Hepatocyte (in vitro differentiated cells): ENCODE measurements at regions not wholly inside any gene's neighbourhood (a gene's known extent, or its start where the extent isn't known, plus 50 kb on each side); places are given as distances from the start of the nearest gene placed in this dataset.
"Not testable (repeated sequence)": the region's sequence is repeated elsewhere in the genome, so short reads cannot be mapped to it uniquely, and the experiment has no call there.

Experiments
- DNase-seq: peaks from one replicate; pipeline ENCODE4 v3.0.0-alpha.2; 2016; ENCODE audit warnings: low spot score
- H2AFZ ChIP-seq: fragments of 200-600 bp; sonication (generic); 2 replicates; pipeline ENCODE4 v1.6.0; 2016; ENCODE audit warnings: antibody characterized with exemption, mild to moderate bottlenecking
- H3K27ac ChIP-seq: fragments of 200-600 bp; sonication (generic); 2 replicates; pipeline ENCODE4 v1.5.1; 2016; ENCODE audit warnings: mild to moderate bottlenecking
- H3K27me3 ChIP-seq: fragments of 200-600 bp; sonication (generic); 2 replicates; pipeline ENCODE4 v1.6.1; 2016
- H3K36me3 ChIP-seq: fragments of 200-600 bp; sonication (generic); replicated peaks from 2 replicates; pipeline ENCODE4 v1.5.1; 2016; ENCODE audit warnings: low read depth; ENCODE audit not compliant: insufficient read depth
- H3K4me1 ChIP-seq: fragments of 200-600 bp; sonication (generic); 2 replicates; pipeline ENCODE4 v1.5.1; 2016; ENCODE audit warnings: mild to moderate bottlenecking, moderate library complexity; ENCODE audit not compliant: insufficient read depth
- H3K4me2 ChIP-seq: fragments of 200-600 bp; sonication (generic); 2 replicates; pipeline ENCODE4 v1.6.0; 2016
- H3K4me3 ChIP-seq: fragments of 200-600 bp; sonication (generic); 2 replicates; pipeline ENCODE4 v1.5.1; 2016; ENCODE audit warnings: mild to moderate bottlenecking
- H3K79me2 ChIP-seq: fragments of 200-600 bp; sonication (generic); 2 replicates; pipeline ENCODE4 v1.6.0; 2017; ENCODE audit warnings: mild to moderate bottlenecking
- H3K9me2 ChIP-seq: fragments of 200-600 bp; sonication (generic); replicated peaks from 2 replicates; pipeline ENCODE4 v1.6.0; 2017; ENCODE audit warnings: mild to moderate bottlenecking; ENCODE audit not compliant: insufficient read depth
- H3K9me3 ChIP-seq: fragments of 200-600 bp; sonication (generic); 2 replicates; pipeline ENCODE4 v1.5.1; 2016; ENCODE audit warnings: low read depth, mild to moderate bottlenecking
- H4K20me1 ChIP-seq: fragments of 200-600 bp; sonication (generic); 2 replicates; pipeline ENCODE4 v1.6.0; 2016; ENCODE audit warnings: mild to moderate bottlenecking; ENCODE audit not compliant: insufficient read depth, poor library complexity, severe bottlenecking
- EZH2 ChIP-seq: fragments of 200-600 bp; sonication (generic); IDR thresholded peaks from 2 replicates; pipeline ENCODE4 v1.6.1; 2016; ENCODE audit warnings: antibody characterized with exemption, mild to moderate bottlenecking, borderline replicate concordance
- EZH2phosphoT487 ChIP-seq: fragments of 200-600 bp; sonication (generic); IDR thresholded peaks from one replicate; pipeline ENCODE4 v1.6.1; 2018; ENCODE audit warnings: antibody characterized with exemption, mild to moderate bottlenecking, low read depth, moderate library complexity; ENCODE audit not compliant: unreplicated experiment, severe bottlenecking
- WGBS: methylation state at CpG from one replicate; pipeline ENCODE4 v1.1.6; 2016; ENCODE audit warnings: low lambda C conversion rate; ENCODE audit errors: missing lambda C conversion rate; 5-methylcytosine and 5-hydroxymethylcytosine counted together
- TF ChIP-seq, protein P1 (sequence below): fragments of 200-600 bp; sonication (generic); IDR thresholded peaks from 2 replicates; pipeline ENCODE4 v1.5.1; 2016; ENCODE audit warnings: antibody characterized with exemption, mild to moderate bottlenecking; ENCODE audit not compliant: poor library complexity

DNA sequence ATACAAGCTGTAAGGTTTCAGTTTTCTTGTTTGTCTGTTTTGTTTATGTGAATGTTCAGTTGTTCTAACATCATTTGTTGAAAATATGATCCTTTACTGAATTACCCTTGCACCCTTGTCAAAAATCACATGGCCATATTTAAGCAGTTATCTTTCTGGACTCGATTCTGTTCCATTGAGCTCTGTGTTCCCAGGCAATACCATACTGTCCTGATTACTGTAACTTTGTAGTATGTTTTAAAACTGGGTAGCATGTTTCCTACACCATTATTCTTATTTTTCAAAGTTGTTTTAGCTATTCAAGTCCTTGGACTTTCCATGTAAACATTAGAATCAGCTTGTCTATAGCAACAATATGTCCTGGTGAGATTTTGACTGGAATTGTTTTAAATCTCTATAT, 66.7 kb upstream of the PRSS3 start:
- TF ChIP-seq EZH2phosphoT487 (no peak), EZH2 (no peak)
- TF ChIP-seq, protein P1, sequence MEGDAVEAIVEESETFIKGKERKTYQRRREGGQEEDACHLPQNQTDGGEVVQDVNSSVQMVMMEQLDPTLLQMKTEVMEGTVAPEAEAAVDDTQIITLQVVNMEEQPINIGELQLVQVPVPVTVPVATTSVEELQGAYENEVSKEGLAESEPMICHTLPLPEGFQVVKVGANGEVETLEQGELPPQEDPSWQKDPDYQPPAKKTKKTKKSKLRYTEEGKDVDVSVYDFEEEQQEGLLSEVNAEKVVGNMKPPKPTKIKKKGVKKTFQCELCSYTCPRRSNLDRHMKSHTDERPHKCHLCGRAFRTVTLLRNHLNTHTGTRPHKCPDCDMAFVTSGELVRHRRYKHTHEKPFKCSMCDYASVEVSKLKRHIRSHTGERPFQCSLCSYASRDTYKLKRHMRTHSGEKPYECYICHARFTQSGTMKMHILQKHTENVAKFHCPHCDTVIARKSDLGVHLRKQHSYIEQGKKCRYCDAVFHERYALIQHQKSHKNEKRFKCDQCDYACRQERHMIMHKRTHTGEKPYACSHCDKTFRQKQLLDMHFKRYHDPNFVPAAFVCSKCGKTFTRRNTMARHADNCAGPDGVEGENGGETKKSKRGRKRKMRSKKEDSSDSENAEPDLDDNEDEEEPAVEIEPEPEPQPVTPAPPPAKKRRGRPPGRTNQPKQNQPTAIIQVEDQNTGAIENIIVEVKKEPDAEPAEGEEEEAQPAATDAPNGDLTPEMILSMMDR: no peak
- Histone ChIP-seq H3K4me1 (no peaks in the 10 kb centered on the region), H3K27ac (no peak overlapping the region), H3K79me2 (no peaks in the 10 kb centered on the region), H2AFZ (no peak overlapping the region), H4K20me1 (no peaks in the 10 kb centered on the region), H3K36me3 (no peaks in the 10 kb centered on the region), H3K9me2 (no peaks in the 10 kb centered on the region), H3K27me3 (no peaks in the 10 kb centered on the region), H3K4me3 (no peak overlapping the region), H3K4me2 (no peak overlapping the region), H3K9me3 (peaks cover 6% of the 10 kb centered on the region)
- DNase-seq: no peak
- WGBS: 91% methylated on average over 1 of the region's 1 CpG

DNA sequence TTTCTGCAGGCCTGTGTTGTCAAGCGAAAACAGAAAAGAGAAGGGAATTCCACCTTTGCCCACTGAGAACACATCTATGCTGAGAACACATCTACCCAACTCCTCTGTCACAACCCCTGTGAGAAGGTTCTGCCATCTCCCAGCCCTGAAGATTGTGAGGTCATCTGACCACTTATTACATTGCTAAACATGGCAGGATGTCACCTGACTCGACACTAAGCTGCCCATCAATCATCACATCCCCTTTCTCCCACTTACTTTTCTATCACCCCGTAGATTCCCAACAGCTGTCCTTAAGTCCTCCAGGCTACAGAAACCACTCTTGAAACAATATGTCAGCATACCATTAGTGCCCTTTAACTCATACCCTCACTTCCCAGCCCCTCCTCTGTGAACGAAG, 64.2 kb upstream of the PRSS3 start:
- Histone ChIP-seq H3K79me2 (no peaks in the 10 kb centered on the region), H2AFZ (no peak overlapping the region)
- TF ChIP-seq EZH2phosphoT487 (no peak), EZH2 (no peak)
- TF ChIP-seq, protein P1: no peak

DNA sequence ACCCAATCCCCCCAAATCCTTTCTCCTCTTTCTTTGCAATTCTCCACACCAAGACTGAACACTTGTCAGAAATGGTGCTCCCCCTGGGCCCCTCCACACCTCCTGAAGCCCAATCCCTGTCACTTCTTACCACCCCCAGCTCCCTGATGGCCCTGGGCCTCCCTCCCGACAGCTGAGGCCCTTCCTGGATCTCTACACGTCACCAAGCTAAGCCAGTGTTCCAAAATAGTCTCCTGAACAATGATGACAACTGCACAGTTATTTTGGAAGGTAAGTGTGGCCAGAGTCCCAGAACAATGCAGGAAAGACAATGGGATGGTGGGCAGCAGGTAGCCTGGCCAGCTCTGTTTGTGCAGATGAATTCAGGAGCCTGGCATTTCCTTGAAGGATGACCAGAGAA, 63.7 kb upstream of the PRSS3 start:
- H3K36me3 ChIP-seq: no peaks in the 10 kb centered on the region
- H2AFZ ChIP-seq: no peak overlapping the region
- H3K27ac ChIP-seq: no peak overlapping the region
- no peaks in the 10 kb centered on the region for H3K9me2 ChIP-seq
- H3K4me2 ChIP-seq: no peak overlapping the region
- no peak for TF ChIP-seq EZH2phosphoT487
- TF ChIP-seq, protein P1: no peak
- no peak for TF ChIP-seq EZH2
- WGBS: 85% methylated on average over 2 of the region's 2 CpGs
- H3K4me3 ChIP-seq: no peak overlapping the region
- H4K20me1 ChIP-seq: no peaks in the 10 kb centered on the region
- no peak for DNase-seq
- peaks cover 6% of the 10 kb centered on the region for H3K9me3 ChIP-seq
- H3K27me3 ChIP-seq: no peaks in the 10 kb centered on the region
- no peaks in the 10 kb centered on the region for H3K4me1 ChIP-seq
- no peaks in the 10 kb centered on the region for H3K79me2 ChIP-seq

More for the DNA sequence above, 64.2 kb upstream of the PRSS3 start:
- H4K20me1 ChIP-seq: no peaks in the 10 kb centered on the region
- no peaks in the 10 kb centered on the region for H3K4me1 ChIP-seq
- H3K9me2 ChIP-seq: no peaks in the 10 kb centered on the region
- H3K4me2 ChIP-seq: no peak overlapping the region
- no peak overlapping the region for H3K4me3 ChIP-seq
- no peaks in the 10 kb centered on the region for H3K36me3 ChIP-seq
- H3K27ac ChIP-seq: no peak overlapping the region
- 74% methylated on average over 4 of the region's 4 CpGs for WGBS
- peaks cover 6% of the 10 kb centered on the region for H3K9me3 ChIP-seq
- DNase-seq: no peak
- no peaks in the 10 kb centered on the region for H3K27me3 ChIP-seq

DNA sequence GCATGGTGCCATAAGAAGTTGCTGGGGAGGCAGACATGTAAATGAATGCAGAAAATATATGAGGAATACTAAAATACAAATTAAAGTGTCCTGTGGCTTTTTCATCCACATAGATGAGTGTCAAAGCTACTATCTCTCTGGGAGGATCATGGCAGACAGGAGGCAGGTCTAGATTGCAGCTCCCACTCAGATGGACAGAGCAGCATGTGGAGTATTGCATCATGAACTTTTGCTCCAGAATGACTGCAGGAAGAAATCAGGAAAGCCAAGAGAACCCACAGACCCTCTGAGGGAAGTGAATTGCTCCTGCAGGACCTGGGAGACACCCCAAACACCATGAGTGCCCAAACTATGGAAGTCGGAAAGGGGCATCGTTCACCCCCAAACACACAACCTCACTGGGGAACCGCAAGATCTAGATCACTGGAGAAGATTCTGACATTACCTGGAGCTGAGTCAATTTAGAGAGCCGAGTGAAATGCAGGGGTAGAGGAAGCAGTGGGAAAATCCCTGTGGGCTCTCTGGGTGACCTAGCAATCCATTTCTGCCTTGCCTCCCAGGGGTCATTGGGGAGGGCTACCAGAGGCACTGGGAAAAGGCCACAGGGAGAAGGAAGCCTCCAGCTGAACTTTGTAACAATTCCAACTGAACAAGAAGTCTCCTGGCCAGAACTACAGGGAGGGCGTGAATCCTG, 61.0 kb upstream of the PRSS3 start:
- not testable (repeated sequence) for H3K27me3 ChIP-seq, H3K79me2 ChIP-seq, H3K36me3 ChIP-seq, H3K9me3 ChIP-seq, H3K9me2 ChIP-seq, H4K20me1 ChIP-seq, H3K4me1 ChIP-seq, DNase-seq, H2AFZ ChIP-seq, H3K4me2 ChIP-seq, H3K4me3 ChIP-seq
- peak overlapping the region; percentile 66 for H3K27ac ChIP-seq
- WGBS: 93% methylated on average over 5 of the region's 5 CpGs

DNA sequence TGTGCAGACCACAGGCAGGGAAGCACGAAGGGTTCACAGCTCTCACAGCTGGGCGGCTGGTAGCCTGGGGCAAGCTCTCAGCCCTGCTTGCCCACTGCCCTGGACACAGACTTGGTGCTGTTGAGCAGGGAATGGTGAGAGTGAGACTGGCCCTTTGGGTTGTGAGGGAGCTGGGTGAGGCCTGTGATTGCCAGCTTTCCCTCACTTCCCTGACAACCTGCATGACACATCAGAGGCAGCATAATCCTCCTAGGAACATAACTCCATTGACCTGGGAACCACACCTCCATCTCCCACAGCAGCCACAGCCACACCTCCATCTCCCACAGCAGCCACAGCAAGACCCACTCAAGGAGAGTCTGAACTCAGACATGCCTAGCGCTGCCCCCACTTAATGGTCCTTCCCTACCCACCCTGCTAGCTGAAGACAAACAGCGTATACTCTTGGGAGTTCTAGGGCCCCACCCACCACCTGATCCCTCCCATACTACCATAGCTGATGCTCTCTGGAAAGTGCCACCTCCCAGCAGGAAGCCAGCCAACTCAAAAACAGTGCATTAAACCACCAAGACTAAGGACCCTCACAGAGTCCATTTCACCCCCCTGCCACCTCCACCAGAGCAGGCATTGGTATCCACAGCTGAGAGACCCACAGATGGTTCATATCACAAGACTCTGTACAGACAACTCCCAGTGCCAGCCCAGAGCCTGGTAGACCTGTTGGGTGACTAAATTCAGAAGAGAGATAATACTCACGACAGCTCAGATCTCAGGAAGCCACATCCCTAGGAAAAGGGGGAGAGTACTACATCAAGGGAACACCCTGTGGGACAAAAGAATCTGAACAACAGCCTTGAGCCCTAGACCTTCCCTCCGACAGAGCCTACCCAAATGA, 60.2 kb upstream of the PRSS3 start:
- not testable (repeated sequence) for H3K4me1 ChIP-seq, H3K36me3 ChIP-seq, H3K9me2 ChIP-seq, H3K4me3 ChIP-seq, H3K79me2 ChIP-seq, H4K20me1 ChIP-seq, H3K27me3 ChIP-seq, H3K4me2 ChIP-seq, DNase-seq, H3K9me3 ChIP-seq, H2AFZ ChIP-seq
- H3K27ac ChIP-seq: peak overlapping the region; percentile 66
- WGBS: 75% methylated on average over 6 of the region's 6 CpGs
